ENCODE measurements at regions not wholly inside any gene's neighbourhood (a gene's known extent, or its start where the extent isn't known, plus 50 kb on each side); places are given as distances from the start of the nearest gene placed in this dataset.

DNA sequence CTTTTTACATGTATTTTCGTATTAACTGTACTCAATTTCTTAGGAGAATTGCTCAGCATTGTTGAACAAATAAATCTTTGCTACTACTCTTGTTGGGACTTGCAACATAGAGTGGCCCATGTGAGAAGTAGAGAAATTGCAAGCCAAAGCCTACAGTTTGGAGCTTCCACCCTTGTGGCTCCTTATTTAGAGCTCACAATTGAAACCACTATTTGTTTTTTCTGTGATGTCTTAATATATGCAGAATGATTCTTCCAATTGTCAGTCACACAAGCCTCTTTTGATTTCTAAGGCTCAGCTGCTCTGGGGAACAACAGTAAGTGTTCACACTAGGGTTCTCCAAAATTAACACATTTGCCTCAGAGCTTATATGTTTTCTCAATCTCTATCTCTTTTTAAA lies 60.2 kb upstream of the GALNT13 start:
- DNase-seq (ENCODE audit: low spot score) = no peak

DNA sequence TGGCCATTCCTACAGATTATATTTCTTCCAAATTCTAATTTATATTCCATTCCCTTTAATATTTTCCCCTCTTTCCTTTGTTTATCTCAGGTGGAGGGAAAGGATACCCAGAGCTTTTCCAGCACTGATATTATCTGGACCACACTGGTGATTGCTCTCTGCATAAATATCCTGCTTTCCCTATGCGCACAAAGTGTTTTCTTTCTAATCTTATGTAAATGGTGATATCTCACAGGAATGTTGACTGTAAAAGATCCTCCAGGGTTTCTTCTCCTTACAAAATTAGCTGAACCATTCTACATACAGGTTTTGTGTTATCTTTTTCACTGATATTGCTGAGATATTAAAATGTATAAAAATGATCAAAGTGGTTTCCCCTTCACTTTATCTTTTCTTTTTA lies 59.1 kb upstream of the GALNT13 start:
- DNase-seq (ENCODE audit: low spot score) = peak; percentile 19

GRCh38 chr2:153818242-153818641 lies 53.5 kb upstream of the GALNT13 start:
- DNase-seq (ENCODE audit: low spot score) = no peak

- DNase-seq (ENCODE audit: low spot score) = no peak
These were observed 52.6 kb upstream of the GALNT13 start for GRCh38 chr2:153819074-153819473.

DNA sequence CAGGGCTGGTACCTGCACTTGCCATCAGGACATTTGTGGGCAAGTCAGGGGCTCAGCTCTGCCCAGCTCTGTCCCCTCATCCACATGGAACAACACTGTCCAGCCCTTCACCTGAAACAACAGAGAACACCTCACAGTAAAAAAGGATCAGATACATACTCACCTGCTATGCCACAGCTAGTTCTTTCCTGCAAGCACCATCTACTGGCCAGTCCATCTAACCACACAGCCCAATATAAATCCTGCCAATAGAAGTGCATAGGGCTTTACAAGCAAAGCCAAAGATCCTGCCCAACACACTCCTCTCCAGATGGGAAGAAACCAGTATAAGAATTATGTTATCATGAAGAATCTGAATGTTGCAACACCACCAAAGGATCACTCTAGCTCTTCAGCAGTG lies 52.2 kb upstream of the GALNT13 start:
- peak; percentile 20 for DNase-seq (ENCODE audit: low spot score)

Data from HuH-7 (cell line).